ENCODE measurements at regions not wholly inside any gene's neighbourhood (a gene's known extent, or its start where the extent isn't known, plus 50 kb on each side); places are given as distances from the start of the nearest gene placed in this dataset.

GRCh38 chr2:155766342-155767115 lies 566.0 kb downstream of the NR4A2 start:
- in situ Hi-C loops (cut with HindIII; ENCODE audit: low pct_ligation_motif_present, low pct_unique_long_range_greater_than_20kb, low sequenced_read_pairs) = no loop called here
- no peak for DNase-seq

DNA sequence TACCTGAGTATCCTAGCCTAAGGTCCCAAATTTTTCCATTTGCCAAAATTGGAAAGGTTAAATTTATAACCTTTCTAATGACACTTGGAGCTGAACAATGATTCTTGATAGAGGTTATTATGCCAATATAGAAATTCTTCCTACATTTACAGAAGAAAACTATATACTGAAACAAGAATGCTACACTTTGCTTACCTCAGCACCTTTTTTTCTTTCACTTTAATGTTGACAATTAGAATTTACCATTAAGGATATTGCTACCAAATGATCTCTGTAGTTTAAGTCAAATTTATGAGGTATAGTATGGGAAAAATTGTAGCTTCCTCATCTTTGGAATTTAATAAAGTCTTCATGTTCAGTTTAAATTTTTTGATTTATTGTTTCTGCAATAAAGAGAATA lies 577.0 kb downstream of the NR4A2 start:
- in situ Hi-C loops (cut with HindIII; ENCODE audit: low pct_ligation_motif_present, low pct_unique_long_range_greater_than_20kb, low sequenced_read_pairs) = no loop called here
- no peak for DNase-seq

- in situ Hi-C loops (cut with HindIII; ENCODE audit: low pct_ligation_motif_present, low pct_unique_long_range_greater_than_20kb, low sequenced_read_pairs) = no loop called here
- no peak for DNase-seq
Observed at GRCh38 chr2:155748131-155748530, 584.4 kb downstream of the NR4A2 start.

GRCh38 chr2:155747531-155747930 lies 585.0 kb downstream of the NR4A2 start:
- DNase-seq = no peak
- in situ Hi-C loops (cut with HindIII; ENCODE audit: low pct_ligation_motif_present, low pct_unique_long_range_greater_than_20kb, low sequenced_read_pairs) = no loop called here

GRCh38 chr2:155733091-155733853 lies 599.2 kb downstream of the NR4A2 start:
- no peak for DNase-seq

GRCh38 chr2:155730804-155731203 lies 601.7 kb downstream of the NR4A2 start:
- in situ Hi-C loops (cut with HindIII; ENCODE audit: low pct_ligation_motif_present, low pct_unique_long_range_greater_than_20kb, low sequenced_read_pairs) = no loop called here
- no peak for DNase-seq

More at GRCh38 chr2:155733091-155733853, 599.2 kb downstream of the NR4A2 start:
- in situ Hi-C loops (cut with HindIII; ENCODE audit: low pct_ligation_motif_present, low pct_unique_long_range_greater_than_20kb, low sequenced_read_pairs) = no loop called here

DNA sequence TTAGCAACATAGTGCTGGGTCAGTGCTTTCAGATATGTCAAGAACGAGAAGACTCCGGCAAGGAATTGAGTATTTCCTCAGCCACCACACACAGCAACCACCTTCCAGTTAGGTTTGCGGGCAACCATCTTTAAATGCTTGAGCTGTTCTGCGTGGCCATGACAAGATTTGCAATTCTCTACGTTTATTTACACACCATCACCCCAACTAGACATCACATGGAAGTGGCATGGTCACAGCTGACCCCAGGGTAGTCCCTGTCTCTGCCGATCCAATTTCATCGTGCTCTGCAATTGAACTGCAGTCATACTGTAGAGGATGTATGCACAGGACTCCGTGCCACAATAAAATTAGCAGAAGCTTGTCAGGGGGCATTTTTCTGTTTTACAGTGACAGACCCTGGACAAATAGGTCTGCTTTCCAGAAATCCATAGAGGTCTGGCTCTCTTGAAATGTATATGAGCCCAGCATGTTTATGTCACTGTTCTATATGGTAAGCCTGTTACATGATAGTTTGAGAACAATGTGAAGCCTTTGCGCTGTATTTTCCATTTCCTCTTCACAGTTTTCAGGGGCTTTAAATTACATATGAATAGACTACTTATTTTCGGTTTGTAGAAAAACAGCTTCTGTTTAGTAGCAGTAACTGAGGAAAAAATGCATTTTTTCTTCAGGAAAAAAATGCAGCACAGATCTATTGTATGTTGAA lies 605.2 kb downstream of the NR4A2 start:
- in situ Hi-C loops (cut with HindIII; ENCODE audit: low pct_ligation_motif_present, low pct_unique_long_range_greater_than_20kb, low sequenced_read_pairs) = no loop called here
- DNase-seq = no peak

DNA sequence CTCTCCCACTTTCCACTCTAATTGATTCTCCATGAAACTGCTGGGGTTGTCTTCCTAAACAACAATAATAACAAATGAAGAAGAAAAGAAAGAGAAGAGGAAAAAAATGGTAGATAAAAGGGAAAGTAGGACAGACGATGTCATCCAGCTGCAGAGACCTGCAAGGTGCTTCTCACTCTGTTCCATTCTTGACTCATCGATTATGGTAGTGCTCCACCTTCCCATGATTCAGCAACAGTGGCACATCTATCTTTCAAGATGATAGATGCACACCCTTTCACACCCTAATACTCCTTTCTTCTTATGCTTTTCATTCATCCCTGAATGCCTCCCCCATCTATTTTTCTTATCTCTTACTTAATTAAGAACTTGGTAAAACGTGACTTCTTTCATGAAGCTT lies 610.2 kb downstream of the NR4A2 start:
- in situ Hi-C loops (cut with HindIII; ENCODE audit: low pct_ligation_motif_present, low pct_unique_long_range_greater_than_20kb, low sequenced_read_pairs) = no loop called here

GRCh38 chr2:155715705-155716104 lies 616.8 kb downstream of the NR4A2 start:
- in situ Hi-C loops (cut with HindIII; ENCODE audit: low pct_ligation_motif_present, low pct_unique_long_range_greater_than_20kb, low sequenced_read_pairs) = no loop called here

More for the DNA sequence above, 610.2 kb downstream of the NR4A2 start:
- no peak for DNase-seq

DNA sequence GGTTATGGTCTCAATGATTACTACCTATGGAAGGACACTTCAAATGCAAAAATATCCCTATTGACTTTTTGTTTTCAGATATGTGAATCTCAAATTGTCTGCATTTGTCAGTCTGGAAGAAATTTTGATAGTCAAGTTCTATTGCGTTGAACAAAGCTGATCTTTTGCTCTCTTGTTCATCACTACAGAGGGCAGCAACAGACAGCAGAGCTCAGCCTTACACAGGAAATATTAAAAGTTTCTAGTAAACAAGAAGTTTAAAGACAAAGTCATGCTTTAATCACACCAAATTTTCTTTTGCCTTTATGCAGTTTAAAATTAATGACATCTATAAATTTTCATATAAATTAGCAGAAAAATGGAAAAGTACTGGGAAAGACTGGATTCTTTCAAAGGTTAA lies 617.5 kb downstream of the NR4A2 start:
- DNase-seq = no peak
- in situ Hi-C loops (cut with HindIII; ENCODE audit: low pct_ligation_motif_present, low pct_unique_long_range_greater_than_20kb, low sequenced_read_pairs) = no loop called here

More at GRCh38 chr2:155715705-155716104, 616.8 kb downstream of the NR4A2 start:
- DNase-seq = no peak

DNA sequence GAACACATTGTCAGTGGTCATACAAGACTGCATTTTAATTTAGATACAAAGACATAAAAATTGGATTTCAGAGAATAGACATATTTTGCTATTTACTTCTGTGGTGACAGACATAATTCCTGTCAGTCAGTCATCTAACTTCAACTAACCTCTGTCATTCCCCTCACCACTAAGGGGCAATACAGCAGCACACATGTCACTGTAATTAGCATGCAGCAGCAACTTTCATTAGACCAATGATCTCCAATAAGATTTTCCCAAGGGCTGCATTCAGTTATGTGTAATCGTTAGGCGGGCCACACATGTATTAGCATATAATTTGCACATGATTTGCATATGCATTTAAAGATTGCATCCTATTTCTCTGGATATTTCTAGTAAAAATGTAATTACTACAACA lies 624.5 kb downstream of the NR4A2 start:
- DNase-seq = no peak
- in situ Hi-C loops (cut with HindIII; ENCODE audit: low pct_ligation_motif_present, low pct_unique_long_range_greater_than_20kb, low sequenced_read_pairs) = no loop called here

- DNase-seq = no peak
- in situ Hi-C loops (cut with HindIII; ENCODE audit: low pct_ligation_motif_present, low pct_unique_long_range_greater_than_20kb, low sequenced_read_pairs) = no loop called here
Observed at GRCh38 chr2:155703917-155704316, 628.6 kb downstream of the NR4A2 start.

GRCh38 chr2:155703048-155703447 lies 629.5 kb downstream of the NR4A2 start:
- no peak for DNase-seq
- in situ Hi-C loops (cut with HindIII; ENCODE audit: low pct_ligation_motif_present, low pct_unique_long_range_greater_than_20kb, low sequenced_read_pairs) = no loop called here

DNA sequence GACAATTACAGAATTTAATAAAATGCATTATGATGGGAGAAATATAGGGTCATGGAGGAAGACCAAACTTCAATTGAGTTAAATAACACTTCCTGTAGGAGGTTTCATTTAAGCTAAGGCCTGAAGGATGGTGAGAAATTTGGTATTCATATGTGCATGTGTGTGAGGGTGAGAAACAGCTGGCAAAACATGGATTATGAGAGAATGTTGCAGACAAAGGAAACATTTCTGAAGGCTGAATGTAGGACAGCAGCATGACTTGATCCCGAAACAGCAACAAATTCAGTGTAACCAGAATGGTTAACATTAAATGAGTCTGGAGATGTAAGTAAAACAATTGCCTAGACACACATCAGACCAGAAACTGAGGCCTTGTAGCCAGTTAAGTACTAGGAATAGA lies 630.8 kb downstream of the NR4A2 start:
- in situ Hi-C loops (cut with HindIII; ENCODE audit: low pct_ligation_motif_present, low pct_unique_long_range_greater_than_20kb, low sequenced_read_pairs) = no loop called here
- no peak for DNase-seq

DNA sequence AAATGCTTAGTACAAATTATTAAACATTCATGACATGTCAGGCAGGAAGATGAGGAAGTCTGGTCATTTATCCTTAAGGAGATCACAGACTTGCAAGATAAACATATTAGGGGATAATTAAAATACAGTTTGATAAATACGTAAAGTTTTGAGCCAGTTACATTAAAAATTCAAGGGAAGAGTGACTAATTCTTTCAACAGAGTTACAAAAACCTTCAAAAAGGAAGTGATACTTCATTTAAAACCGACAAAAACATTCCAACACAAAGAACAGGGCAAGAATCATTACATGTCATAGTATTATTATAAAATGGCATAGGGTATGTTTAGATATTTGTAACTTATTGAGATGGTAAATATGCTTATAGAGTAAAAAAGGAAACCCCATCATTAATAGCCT lies 636.0 kb downstream of the NR4A2 start:
- no peak for DNase-seq
- in situ Hi-C loops (cut with HindIII; ENCODE audit: low pct_ligation_motif_present, low pct_unique_long_range_greater_than_20kb, low sequenced_read_pairs) = no loop called here

DNA sequence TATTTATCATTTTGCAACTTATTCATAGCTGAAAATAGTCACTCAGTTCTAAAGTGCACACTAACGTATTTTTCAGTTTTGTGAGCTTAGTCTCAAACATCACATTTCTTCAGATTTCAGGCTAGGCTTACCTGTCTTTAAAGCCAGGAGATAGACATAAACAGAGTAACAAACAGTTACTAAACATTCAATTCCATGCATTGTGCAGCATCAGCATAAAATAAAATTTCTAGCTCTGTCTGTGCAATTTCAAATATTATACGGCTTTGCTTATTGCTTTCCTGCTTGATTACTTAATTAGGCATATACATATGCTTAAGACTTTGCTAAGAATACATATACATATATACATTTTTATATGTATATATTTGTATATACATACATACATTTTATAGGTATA lies 637.0 kb downstream of the NR4A2 start:
- in situ Hi-C loops (cut with HindIII; ENCODE audit: low pct_ligation_motif_present, low pct_unique_long_range_greater_than_20kb, low sequenced_read_pairs) = no loop called here
- DNase-seq = no peak

DNA sequence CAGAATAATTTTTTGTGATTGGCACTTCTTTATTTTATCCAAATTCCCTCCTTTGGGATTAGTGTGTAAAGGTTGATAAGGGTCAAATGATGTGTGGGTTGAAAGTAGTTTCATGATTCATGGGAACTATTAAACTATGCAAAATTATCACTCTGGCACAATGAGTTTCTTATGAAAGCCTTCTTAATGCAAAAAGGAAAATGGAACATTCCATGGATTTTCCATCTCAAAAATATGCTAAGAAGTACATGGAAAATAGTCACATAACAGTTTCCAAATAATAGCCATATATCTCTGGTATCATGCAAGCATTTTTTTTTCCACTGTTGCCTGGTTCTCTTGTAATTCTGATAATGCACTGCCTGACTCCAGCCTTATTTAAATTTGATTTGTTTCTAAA lies 639.7 kb downstream of the NR4A2 start:
- in situ Hi-C loops (cut with HindIII; ENCODE audit: low pct_ligation_motif_present, low pct_unique_long_range_greater_than_20kb, low sequenced_read_pairs) = no loop called here
- DNase-seq = no peak

- in situ Hi-C loops (cut with HindIII; ENCODE audit: low pct_ligation_motif_present, low pct_unique_long_range_greater_than_20kb, low sequenced_read_pairs) = no loop called here
- DNase-seq = no peak
Observed at GRCh38 chr2:155692106-155692505, 640.4 kb downstream of the NR4A2 start.

DNA sequence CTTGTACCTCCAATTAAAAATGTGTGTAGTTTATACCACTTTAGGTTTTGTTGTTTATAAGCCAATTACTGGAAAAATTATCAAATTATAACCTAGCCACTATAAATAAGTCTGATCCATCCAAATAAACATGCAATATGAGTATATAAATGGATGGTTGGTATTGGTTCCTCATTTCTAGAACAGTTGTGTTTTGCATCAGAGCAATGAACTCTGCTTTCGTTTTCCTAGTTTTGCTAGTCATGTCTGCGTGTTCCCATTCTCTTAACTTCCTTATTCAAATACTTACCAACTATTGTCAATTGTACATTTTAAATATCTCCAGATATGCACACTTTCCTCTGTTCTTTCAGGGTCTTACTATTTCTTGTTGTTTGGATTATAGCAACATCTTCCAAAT lies 641.7 kb downstream of the NR4A2 start:
- in situ Hi-C loops (cut with HindIII; ENCODE audit: low pct_ligation_motif_present, low pct_unique_long_range_greater_than_20kb, low sequenced_read_pairs) = no loop called here
- DNase-seq = no peak

All from ACHN (cell line).